ENCODE measurements at regions not wholly inside any gene's neighbourhood (a gene's known extent, or its start where the extent isn't known, plus 50 kb on each side); places are given as distances from the start of the nearest gene placed in this dataset.

GRCh38 chr12:16136219-16136988 is 141.1 kb downstream of the SLC15A5 start:
- Mint-ChIP-seq H3K27ac (ENCODE audit: unreplicated experiment) (no peak overlapping the region), H3K4me1 (ENCODE audit: low read depth, unreplicated experiment) (no peaks in the 10 kb centered on the region), H3K9me3 (ENCODE audit: unreplicated experiment) (peaks cover 27% of the 10 kb centered on the region), H3K36me3 (ENCODE audit: low read depth, unreplicated experiment) (no peaks in the 10 kb centered on the region), H3K4me3 (ENCODE audit: unreplicated experiment) (no peak overlapping the region), H3K27me3 (ENCODE audit: low read depth, unreplicated experiment) (no peaks in the 10 kb centered on the region)
- Histone ChIP-seq H3K79me2 (ENCODE audit: insufficient read depth, low read length) (no peaks in the 10 kb centered on the region), H3K4me3 (ENCODE audit: insufficient read depth, low read depth, low read length) (no peak overlapping the region), H3K9me3 (ENCODE audit: insufficient read depth, low read depth, low read length) (peaks cover 6% of the 10 kb centered on the region), H2AFZ (ENCODE audit: low read depth, low read length) (no peak overlapping the region), H3K4me2 (ENCODE audit: low read length) (no peak overlapping the region), H3K9ac (ENCODE audit: low read length) (no peak overlapping the region), H3K4me1 (ENCODE audit: insufficient read depth, low read length) (no peaks in the 10 kb centered on the region), H3K27me3 (ENCODE audit: insufficient read depth, low read length) (no peaks in the 10 kb centered on the region), H3K36me3 (ENCODE audit: insufficient read depth, low read length) (no peaks in the 10 kb centered on the region), H3K27ac (ENCODE audit: low read depth, low read length) (no peak overlapping the region), H4K20me1 (ENCODE audit: insufficient read depth, low read length) (no peaks in the 10 kb centered on the region)
- FAIRE-seq (no peak), DNase-seq (ENCODE audit: low read depth) (no peak)
- TF ChIP-seq CTCF (IDR thresholded peaks at IDR 0.05; ENCODE audit: insufficient read depth, low read depth, low read length) = no peak
- no peak for TF ChIP-seq EZH2 (IDR thresholded peaks at IDR 0.05; ENCODE audit: insufficient read depth, low read length)

- peaks cover 34% of the 10 kb centered on the region for H3K9me3 Mint-ChIP-seq (ENCODE audit: unreplicated experiment)
- no peak for TF ChIP-seq EZH2 (IDR thresholded peaks at IDR 0.05; ENCODE audit: insufficient read depth, low read length)
- no peak for TF ChIP-seq CTCF (IDR thresholded peaks at IDR 0.05; ENCODE audit: insufficient read depth, low read depth, low read length)
- Histone ChIP-seq H3K27me3 (ENCODE audit: insufficient read depth, low read length) (no peaks in the 10 kb centered on the region), H3K4me2 (ENCODE audit: low read length) (no peak overlapping the region), H3K4me1 (ENCODE audit: insufficient read depth, low read length) (no peaks in the 10 kb centered on the region), H3K4me3 (ENCODE audit: insufficient read depth, low read depth, low read length) (no peak overlapping the region), H2AFZ (ENCODE audit: low read depth, low read length) (no peak overlapping the region), H3K36me3 (ENCODE audit: insufficient read depth, low read length) (no peaks in the 10 kb centered on the region), H3K79me2 (ENCODE audit: insufficient read depth, low read length) (no peaks in the 10 kb centered on the region), H4K20me1 (ENCODE audit: insufficient read depth, low read length) (no peaks in the 10 kb centered on the region), H3K9me3 (ENCODE audit: insufficient read depth, low read depth, low read length) (peaks cover 6% of the 10 kb centered on the region), H3K9ac (ENCODE audit: low read length) (no peak overlapping the region), H3K27ac (ENCODE audit: low read depth, low read length) (no peak overlapping the region)
- no peak for DNase-seq (ENCODE audit: low read depth)
- H3K27ac Mint-ChIP-seq (ENCODE audit: unreplicated experiment) = no peak overlapping the region
- H3K4me3 Mint-ChIP-seq (ENCODE audit: unreplicated experiment) = no peak overlapping the region
- no peaks in the 10 kb centered on the region for H3K27me3 Mint-ChIP-seq (ENCODE audit: low read depth, unreplicated experiment)
- no peaks in the 10 kb centered on the region for H3K36me3 Mint-ChIP-seq (ENCODE audit: low read depth, unreplicated experiment)
- FAIRE-seq = no peak
- no peaks in the 10 kb centered on the region for H3K4me1 Mint-ChIP-seq (ENCODE audit: low read depth, unreplicated experiment)
Measured at GRCh38 chr12:16135323-16135722, 142.2 kb downstream of the SLC15A5 start.

- Mint-ChIP-seq H3K9me3 (ENCODE audit: unreplicated experiment) (peaks cover 45% of the 10 kb centered on the region), H3K4me1 (ENCODE audit: low read depth, unreplicated experiment) (no peaks in the 10 kb centered on the region), H3K36me3 (ENCODE audit: low read depth, unreplicated experiment) (no peaks in the 10 kb centered on the region), H3K4me3 (ENCODE audit: unreplicated experiment) (no peak overlapping the region), H3K27ac (ENCODE audit: unreplicated experiment) (no peak overlapping the region), H3K27me3 (ENCODE audit: low read depth, unreplicated experiment) (no peaks in the 10 kb centered on the region)
- TF ChIP-seq EZH2 (IDR thresholded peaks at IDR 0.05; ENCODE audit: insufficient read depth, low read length) (no peak), CTCF (IDR thresholded peaks at IDR 0.05; ENCODE audit: insufficient read depth, low read depth, low read length) (no peak)
- no peak overlapping the region for H3K4me2 ChIP-seq (ENCODE audit: low read length)
- no peak overlapping the region for H3K27ac ChIP-seq (ENCODE audit: low read depth, low read length)
- no peak overlapping the region for H3K9ac ChIP-seq (ENCODE audit: low read length)
- H3K9me3 ChIP-seq (ENCODE audit: insufficient read depth, low read depth, low read length) = peaks cover 6% of the 10 kb centered on the region
- no peak for FAIRE-seq
- DNase-seq (ENCODE audit: low read depth) = no peak
- no peaks in the 10 kb centered on the region for H3K4me1 ChIP-seq (ENCODE audit: insufficient read depth, low read length)
- no peak overlapping the region for H3K4me3 ChIP-seq (ENCODE audit: insufficient read depth, low read depth, low read length)
- no peaks in the 10 kb centered on the region for H4K20me1 ChIP-seq (ENCODE audit: insufficient read depth, low read length)
- no peaks in the 10 kb centered on the region for H3K79me2 ChIP-seq (ENCODE audit: insufficient read depth, low read length)
- H3K36me3 ChIP-seq (ENCODE audit: insufficient read depth, low read length) = no peaks in the 10 kb centered on the region
- no peaks in the 10 kb centered on the region for H3K27me3 ChIP-seq (ENCODE audit: insufficient read depth, low read length)
- H2AFZ ChIP-seq (ENCODE audit: low read depth, low read length) = no peak overlapping the region
Measured at GRCh38 chr12:16130343-16130742, 147.1 kb downstream of the SLC15A5 start.
